Skeletal muscle tissue (tissue), 3 donors: ENCODE measurements at regions not wholly inside any gene's neighbourhood (a gene's known extent, or its start where the extent isn't known, plus 50 kb on each side); places are given as distances from the start of the nearest gene placed in this dataset.
"Not testable (repeated sequence)": the region's sequence is repeated elsewhere in the genome, so short reads cannot be mapped to it uniquely, and the experiment has no call there.

Experiments
- H3K27ac ChIP-seq: one replicate; pipeline ENCODE4 v1.7.0; 2013; ENCODE audit warnings: mild to moderate bottlenecking, low read depth, low read length, inconsistent platforms
- H3K27me3 ChIP-seq, 3 donors: one replicate each; pipeline ENCODE4 v1.7.0; 2013; ENCODE audit warnings: low read length in 3 of 3; ENCODE audit not compliant: control insufficient read depth in 3 of 3, insufficient read depth in 3 of 3
- H3K36me3 ChIP-seq, 3 donors: one replicate each; pipeline ENCODE4 v1.7.0; 2013; ENCODE audit warnings: low read length in 3 of 3; ENCODE audit not compliant: control insufficient read depth in 3 of 3, insufficient read depth in 3 of 3
- H3K4me1 ChIP-seq, 3 donors: one replicate each; pipeline ENCODE4 v1.7.0; 2013; ENCODE audit warnings: low read length in 3 of 3, mild to moderate bottlenecking in 3 of 3; ENCODE audit not compliant: control insufficient read depth in 3 of 3, insufficient read depth in 3 of 3
- H3K4me3 ChIP-seq, 3 donors: one replicate each; pipeline ENCODE4 v1.7.0; 2013; ENCODE audit warnings: low read length in 3 of 3
- H3K9ac ChIP-seq, 3 donors: one replicate each; pipeline ENCODE4 v1.7.0; 2013; ENCODE audit warnings: low read length in 3 of 3, mild to moderate bottlenecking in 3 of 3, moderate library complexity in 2 of 3, low read depth in 1 of 3
- H3K9me3 ChIP-seq, 3 donors: one replicate each; pipeline ENCODE4 v1.7.0; 2013; ENCODE audit warnings: low read length in 3 of 3; ENCODE audit not compliant: control insufficient read depth in 3 of 3
- donor health status: Osteomylitis.

DNA sequence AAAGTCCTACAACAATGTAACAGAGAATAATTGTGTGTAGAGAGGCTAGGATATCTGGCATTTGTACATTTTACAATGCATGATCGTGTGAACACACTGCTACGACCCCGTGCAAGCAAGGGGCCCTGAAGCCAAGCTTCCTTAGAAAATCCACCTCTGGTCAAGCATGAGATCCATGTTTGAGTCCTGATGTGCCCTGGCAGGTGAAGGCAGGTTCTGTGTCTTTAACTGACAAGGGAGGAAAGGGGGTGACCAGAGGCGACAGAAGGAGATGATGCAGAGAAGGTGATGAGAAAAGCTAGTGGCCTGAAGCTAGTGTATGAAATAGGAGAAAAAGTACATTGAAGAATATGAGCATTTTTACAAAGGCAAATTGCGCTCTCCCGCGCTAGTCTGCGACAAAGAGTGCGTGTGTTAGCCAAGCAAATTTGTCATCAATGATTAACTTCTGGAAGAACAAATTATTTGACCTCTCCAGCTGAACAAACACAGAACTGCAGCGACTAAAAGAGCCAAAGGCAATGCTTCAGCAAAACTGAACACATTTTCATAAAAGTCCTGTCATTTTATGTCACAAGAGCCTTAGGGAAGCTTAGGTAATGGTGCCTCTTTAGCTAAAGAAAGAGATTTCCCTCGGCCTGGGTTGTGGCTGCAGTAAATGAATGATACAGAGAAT, 101.7 kb upstream of the DAPK1 start:
- Histone ChIP-seq H3K9ac (no peak overlapping the region), H3K4me1 (no peaks in the 10 kb centered on the region)

DNA sequence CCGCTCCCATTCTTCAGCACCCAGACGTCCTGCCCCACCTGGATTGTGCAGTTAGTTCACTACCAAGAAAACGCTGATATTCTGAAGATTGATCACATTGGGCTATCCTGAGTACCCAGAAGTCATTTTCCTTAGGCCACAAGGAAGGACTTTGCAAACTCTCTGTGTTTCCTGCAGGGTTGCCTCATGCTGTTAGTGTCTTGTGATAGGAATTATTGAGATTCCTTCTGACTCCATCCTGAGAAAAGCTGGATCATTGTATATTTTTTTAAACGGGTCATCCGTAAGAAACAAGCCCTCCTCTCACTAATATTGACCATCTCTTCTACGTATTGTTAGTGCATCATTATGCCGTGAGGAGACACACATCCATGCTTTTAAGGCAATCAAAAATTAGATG, 96.0 kb upstream of the DAPK1 start:
- Histone ChIP-seq H3K27me3 (no peaks in the 10 kb centered on the region), H3K36me3 (no peaks in the 10 kb centered on the region), H3K4me1 (no peaks in the 10 kb centered on the region), H3K9ac (no peak overlapping the region), H3K27ac (no peak overlapping the region), H3K9me3 (no peaks in the 10 kb centered on the region), H3K4me3 (no peak overlapping the region)

More for the DNA sequence above, 101.7 kb upstream of the DAPK1 start:
- no peaks in the 10 kb centered on the region for H3K27me3 ChIP-seq
- H3K4me3 ChIP-seq: no peak overlapping the region
- no peaks in the 10 kb centered on the region for H3K36me3 ChIP-seq
- no peak overlapping the region for H3K27ac ChIP-seq
- H3K9me3 ChIP-seq: peaks cover 0 to 2% (median 0%) of the 10 kb centered on the region in 3 donors

DNA sequence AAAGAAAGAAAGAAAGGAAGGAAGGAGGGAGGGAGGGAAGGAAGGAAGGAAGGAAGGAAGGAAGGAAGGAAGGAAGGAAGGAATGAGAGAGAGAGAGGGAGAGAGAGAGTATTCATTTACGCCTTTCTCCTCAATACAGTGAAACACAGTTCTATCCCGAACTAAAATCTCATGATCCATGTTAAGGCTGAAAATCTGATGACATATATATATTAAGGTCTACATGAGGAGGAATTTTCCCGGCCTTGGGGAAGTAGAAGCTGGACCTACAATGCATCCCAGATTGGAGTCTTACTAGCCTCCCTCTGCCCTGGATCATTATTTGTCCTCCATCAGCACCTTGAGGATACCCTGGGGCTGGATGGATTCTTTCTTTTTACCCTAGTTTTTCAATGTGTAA, 95.1 kb upstream of the DAPK1 start:
- Histone ChIP-seq H3K9ac (no peak overlapping the region), H3K4me3 (no peak overlapping the region), H3K27me3 (no peaks in the 10 kb centered on the region), H3K27ac (no peak overlapping the region), H3K9me3 (no peaks in the 10 kb centered on the region), H3K4me1 (no peaks in the 10 kb centered on the region), H3K36me3 (no peaks in the 10 kb centered on the region)

DNA sequence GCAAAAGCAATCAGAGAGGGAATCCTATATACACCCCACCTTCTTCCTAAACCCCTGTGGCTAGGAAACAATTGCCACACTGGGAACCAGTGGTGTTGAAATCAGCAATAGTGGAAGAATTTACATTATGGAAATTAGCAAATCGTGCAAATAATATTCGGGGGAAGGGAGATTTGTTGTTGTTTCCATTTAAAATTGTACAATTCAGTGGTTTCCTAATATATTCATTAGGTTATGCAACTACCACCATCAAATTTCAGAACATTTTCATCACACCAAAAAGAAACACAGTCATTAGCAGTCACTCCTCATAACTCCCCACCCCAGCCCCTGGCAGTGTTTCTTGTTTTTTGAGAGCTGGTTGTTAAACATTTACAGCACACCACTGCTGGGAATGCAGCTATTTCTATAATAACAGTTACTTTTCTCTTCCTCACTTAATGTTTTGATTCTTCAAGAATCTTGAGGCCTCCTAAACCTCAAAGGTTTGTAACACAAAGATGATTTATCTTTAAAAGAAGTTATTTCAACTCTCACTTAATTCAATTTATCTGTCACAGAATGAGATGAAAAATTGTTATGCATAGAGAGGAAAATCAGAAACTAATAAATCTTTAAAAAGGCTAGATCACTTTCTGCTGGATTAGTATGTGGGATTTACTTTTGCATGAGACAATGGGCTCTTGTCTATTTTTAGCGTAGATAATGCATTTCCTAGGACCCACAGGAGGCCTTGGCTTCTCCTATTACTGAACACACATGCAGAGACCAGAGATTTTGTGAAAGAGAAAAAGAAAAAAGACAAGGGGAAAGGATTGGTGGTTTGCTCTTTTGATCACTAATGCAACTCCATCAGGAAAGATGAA, 91.8 kb upstream of the DAPK1 start:
- H3K4me1 ChIP-seq: no peaks in the 10 kb centered on the region
- no peak overlapping the region for H3K4me3 ChIP-seq
- H3K27ac ChIP-seq: no peak overlapping the region
- H3K36me3 ChIP-seq: no peaks in the 10 kb centered on the region
- no peak overlapping the region for H3K9ac ChIP-seq
- no peaks in the 10 kb centered on the region for H3K27me3 ChIP-seq
- H3K9me3 ChIP-seq: no peaks in the 10 kb centered on the region

DNA sequence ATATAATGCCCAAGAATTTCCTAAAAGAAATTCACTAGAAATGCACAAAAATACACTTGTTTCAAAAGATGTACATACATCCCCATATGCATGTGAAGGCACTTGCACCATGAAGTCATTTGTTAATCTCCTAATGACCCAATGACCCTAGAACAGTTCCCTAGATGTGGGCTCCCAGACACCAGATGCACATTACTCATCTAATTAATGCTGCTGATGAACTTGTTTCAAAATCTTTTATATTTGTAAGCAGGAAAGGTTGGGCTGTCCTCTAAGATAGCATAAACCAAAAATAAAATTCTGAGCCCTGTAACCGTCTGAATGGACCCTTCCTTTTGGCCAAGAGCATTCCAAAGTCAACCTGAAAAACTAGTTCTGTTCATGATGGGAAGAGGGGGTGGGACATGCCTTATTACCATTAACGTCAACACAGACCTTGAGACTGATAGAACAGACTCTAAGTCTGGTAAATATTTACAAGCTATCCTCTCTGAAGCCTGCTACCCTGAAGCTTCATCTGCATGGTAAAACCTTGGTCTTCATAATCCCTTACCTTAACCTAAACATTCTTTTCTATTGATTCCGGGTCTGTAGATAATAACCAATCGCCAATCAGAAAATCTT, 91.0 kb upstream of the DAPK1 start:
- Histone ChIP-seq H3K27ac (no peak overlapping the region), H3K4me3 (no peak overlapping the region), H3K9ac (no peak overlapping the region), H3K36me3 (no peaks in the 10 kb centered on the region), H3K4me1 (no peaks in the 10 kb centered on the region), H3K27me3 (no peaks in the 10 kb centered on the region), H3K9me3 (no peaks in the 10 kb centered on the region)

- H3K9me3 ChIP-seq, H3K36me3 ChIP-seq, H3K27me3 ChIP-seq, H3K27ac ChIP-seq, H3K4me1 ChIP-seq, H3K4me3 ChIP-seq, H3K9ac ChIP-seq: not testable (repeated sequence)
Measured at GRCh38 chr9:87410047-87411005, 87.3 kb upstream of the DAPK1 start.

DNA sequence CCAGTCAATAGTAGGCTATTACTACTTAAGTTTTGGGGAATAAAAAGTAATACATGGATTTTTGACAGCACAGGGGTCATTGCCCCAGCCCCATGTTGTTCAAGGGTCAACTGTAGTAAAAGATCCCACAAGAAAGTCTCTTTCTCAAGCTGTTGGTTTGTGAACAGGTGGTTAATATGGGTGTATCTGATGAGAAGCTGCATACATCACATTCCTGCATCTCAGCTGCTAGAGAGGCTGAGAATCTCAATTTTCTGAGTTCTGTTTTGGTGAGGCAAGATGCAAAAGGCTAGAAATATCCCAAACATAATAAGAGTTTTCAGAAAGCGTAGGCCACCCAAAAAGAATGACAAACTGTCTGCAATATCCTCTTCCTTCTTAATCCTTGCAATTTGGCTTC, 76.8 kb upstream of the DAPK1 start:
- no peaks in the 10 kb centered on the region for H3K27me3 ChIP-seq
- H3K9ac ChIP-seq: no peak overlapping the region
- no peaks in the 10 kb centered on the region for H3K36me3 ChIP-seq
- no peak overlapping the region for H3K4me3 ChIP-seq
- no peaks in the 10 kb centered on the region for H3K4me1 ChIP-seq
- no peak overlapping the region for H3K27ac ChIP-seq
- H3K9me3 ChIP-seq: no peaks in the 10 kb centered on the region

DNA sequence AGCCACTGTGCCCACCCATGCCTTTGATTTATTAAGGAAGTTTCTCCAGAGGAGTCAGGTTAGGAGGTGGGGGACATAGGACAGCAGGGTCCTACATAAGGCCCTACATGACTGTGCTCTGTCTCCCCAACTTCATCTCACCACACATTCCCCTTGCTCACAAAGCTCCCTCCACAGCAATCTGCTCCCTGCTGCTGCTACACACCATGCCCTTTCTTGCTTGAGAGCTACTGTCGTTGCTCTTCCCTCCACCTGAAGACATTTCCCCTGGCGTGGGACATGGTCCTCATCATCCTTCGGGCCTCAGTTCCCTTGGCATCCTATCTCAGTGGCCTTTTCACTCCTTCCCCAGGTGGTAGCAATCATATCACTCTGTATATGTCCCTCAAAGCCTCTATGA, 75.9 kb upstream of the DAPK1 start:
- H3K4me1 ChIP-seq: no peaks in the 10 kb centered on the region
- no peaks in the 10 kb centered on the region for H3K27me3 ChIP-seq
- H3K27ac ChIP-seq: no peak overlapping the region
- H3K9me3 ChIP-seq: no peaks in the 10 kb centered on the region
- no peak overlapping the region for H3K4me3 ChIP-seq
- no peaks in the 10 kb centered on the region for H3K36me3 ChIP-seq
- no peak overlapping the region for H3K9ac ChIP-seq

DNA sequence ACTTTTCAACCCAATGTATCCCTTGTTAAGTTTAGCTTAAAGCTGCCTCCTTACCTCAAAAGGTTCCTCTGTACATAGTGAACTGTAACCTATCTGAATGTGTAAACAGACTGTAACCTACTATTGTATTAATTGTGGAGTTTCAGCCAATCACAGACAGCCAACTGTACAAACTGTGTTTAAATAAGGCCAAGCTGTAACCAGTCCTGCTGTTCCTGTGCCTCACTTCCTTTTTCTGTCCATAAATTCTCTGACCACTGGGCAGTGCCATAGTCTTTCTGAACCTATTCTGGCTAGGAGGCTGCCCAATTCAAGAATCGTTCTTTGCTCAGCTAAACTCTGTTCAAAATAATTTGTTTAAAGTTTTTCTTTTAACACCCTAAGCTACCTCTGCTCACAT, 74.7 kb upstream of the DAPK1 start:
- Histone ChIP-seq H3K9me3 (no peaks in the 10 kb centered on the region), H3K36me3 (no peaks in the 10 kb centered on the region), H3K27me3 (no peaks in the 10 kb centered on the region), H3K9ac (no peak overlapping the region), H3K4me1 (no peaks in the 10 kb centered on the region), H3K27ac (no peak overlapping the region), H3K4me3 (no peak overlapping the region)
